SK-N-MC (cell line): ENCODE measurements at regions not wholly inside any gene's neighbourhood (a gene's known extent, or its start where the extent isn't known, plus 50 kb on each side); places are given as distances from the start of the nearest gene placed in this dataset.
"Not testable (repeated sequence)": the region's sequence is repeated elsewhere in the genome, so short reads cannot be mapped to it uniquely, and the experiment has no call there.

Experiments
- DNase-seq: peaks from one replicate; pipeline ENCODE4 v3.0.0-alpha.2; 2011; ENCODE audit warnings: low read depth, low spot score
- H3K27ac ChIP-seq: fragments of 200-600 bp; sonication (generic); 2 replicates; pipeline ENCODE4 v1.5.1; 2016; ENCODE audit warnings: mixed run types
- H3K36me3 ChIP-seq: fragments of 200-600 bp; sonication (generic); 2 replicates; pipeline ENCODE4 v1.6.1; 2017; ENCODE audit warnings: antibody characterized with exemption, low read length, mixed read lengths; ENCODE audit not compliant: insufficient read depth
- H3K4me3 ChIP-seq: fragments of 200-600 bp; sonication (generic); 2 replicates; pipeline ENCODE4 v1.5.1; 2016
- H3K9ac ChIP-seq: fragments of 200-600 bp; sonication (generic); 2 replicates; pipeline ENCODE4 v1.8.0; 2017; ENCODE audit warnings: mixed run types, mixed read lengths; ENCODE audit not compliant: insufficient read length
- H3K9me3 ChIP-seq: fragments of 200-600 bp; sonication (generic); 2 replicates; pipeline ENCODE4 v1.6.1; 2017; ENCODE audit warnings: low read depth, mild to moderate bottlenecking, antibody characterized with exemption, low read length, moderate library complexity, mixed read lengths
- EZH2 ChIP-seq: fragments of 200-600 bp; sonication (generic); IDR thresholded peaks from one replicate; pipeline ENCODE4 v1.6.1; 2017; ENCODE audit warnings: antibody characterized with exemption
- FOXP2 ChIP-seq: optimal IDR thresholded peaks from 2 replicates; pipeline ENCODE3; 2011; ENCODE audit warnings: mild to moderate bottlenecking, moderate library complexity; ENCODE audit not compliant: insufficient read depth; ENCODE audit errors: extremely low read length, control extremely low read depth
- POLR2AphosphoS5 ChIP-seq: IDR thresholded peaks from 2 replicates; pipeline ENCODE4 v1.6.1; 2012; ENCODE audit warnings: mild to moderate bottlenecking, low read depth, low read length, borderline replicate concordance

DNA sequence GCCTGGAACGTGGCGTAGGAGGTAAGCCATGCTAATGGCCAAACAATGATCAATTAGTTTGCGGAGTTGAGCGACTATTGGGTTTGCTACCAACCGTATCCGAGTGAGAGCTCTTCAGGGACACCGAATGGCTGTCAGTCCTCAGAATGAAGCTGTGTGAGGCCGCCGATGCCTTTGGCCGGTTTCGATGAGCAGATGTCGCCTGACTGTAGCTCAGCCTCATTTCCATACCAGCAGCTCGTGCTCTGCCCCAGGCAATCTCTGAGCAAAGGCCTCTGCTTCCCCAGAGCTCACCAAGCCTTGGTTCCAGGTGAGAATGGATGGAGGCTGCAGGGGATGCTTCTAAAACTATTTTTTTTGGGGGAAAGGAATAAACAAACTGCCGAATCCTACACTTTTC lies 111.7 kb upstream of the HS3ST4 start:
- Histone ChIP-seq H3K9ac (no peak overlapping the region), H3K4me3 (no peak overlapping the region), H3K36me3 (no peaks in the 10 kb centered on the region), H3K27ac (no peak overlapping the region), H3K9me3 (no peaks in the 10 kb centered on the region)
- DNase-seq = no peak
- TF ChIP-seq FOXP2 = no peak
- TF ChIP-seq POLR2AphosphoS5 = no peak
- no peak for TF ChIP-seq EZH2

- no peak for TF ChIP-seq EZH2
- TF ChIP-seq FOXP2 = no peak
- TF ChIP-seq POLR2AphosphoS5 = no peak
- Histone ChIP-seq H3K9me3 (no peaks in the 10 kb centered on the region), H3K36me3 (no peaks in the 10 kb centered on the region), H3K9ac (no peak overlapping the region), H3K27ac (no peak overlapping the region), H3K4me3 (no peak overlapping the region)
- no peak for DNase-seq
These were observed 116.4 kb upstream of the HS3ST4 start for GRCh38 chr16:25575363-25575762.

GRCh38 chr16:25571712-25572111 lies 120.0 kb upstream of the HS3ST4 start:
- no peak for TF ChIP-seq EZH2
- TF ChIP-seq FOXP2 = no peak

GRCh38 chr16:25570131-25570530 lies 121.6 kb upstream of the HS3ST4 start:
- TF ChIP-seq POLR2AphosphoS5 = no peak
- TF ChIP-seq EZH2 = no peak
- TF ChIP-seq FOXP2 = no peak
- DNase-seq = no peak
- H3K36me3 ChIP-seq = no peaks in the 10 kb centered on the region
- no peak overlapping the region for H3K9ac ChIP-seq
- H3K4me3 ChIP-seq = no peak overlapping the region
- no peaks in the 10 kb centered on the region for H3K9me3 ChIP-seq
- H3K27ac ChIP-seq = no peak overlapping the region

More at GRCh38 chr16:25571712-25572111, 120.0 kb upstream of the HS3ST4 start:
- no peak overlapping the region for H3K9ac ChIP-seq
- no peak overlapping the region for H3K4me3 ChIP-seq
- H3K27ac ChIP-seq = no peak overlapping the region
- H3K36me3 ChIP-seq = no peaks in the 10 kb centered on the region
- H3K9me3 ChIP-seq = no peaks in the 10 kb centered on the region
- no peak for DNase-seq

DNA sequence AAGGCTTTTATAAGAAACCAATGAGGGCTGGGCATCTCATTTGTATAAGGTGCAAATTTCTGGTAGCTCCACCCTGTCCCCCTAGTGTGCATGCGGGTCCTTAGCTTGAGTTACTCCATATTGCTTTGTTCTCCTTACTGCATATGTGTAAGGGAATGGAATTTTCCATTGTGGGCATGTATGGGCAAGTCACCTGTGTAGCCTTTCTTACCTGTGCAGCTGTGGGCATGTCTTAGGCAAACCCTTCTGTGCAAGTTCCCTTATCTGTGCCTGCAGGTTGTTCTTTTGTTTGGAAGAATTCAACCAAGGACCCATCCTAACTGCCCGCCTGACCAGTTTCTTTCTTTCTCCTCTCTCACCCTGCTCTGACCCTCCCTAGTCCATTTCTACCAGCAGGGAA lies 122.8 kb upstream of the HS3ST4 start:
- no peak overlapping the region for H3K9ac ChIP-seq
- H3K4me3 ChIP-seq = no peak overlapping the region
- TF ChIP-seq EZH2 (no peak), POLR2AphosphoS5 (no peak), FOXP2 (no peak)
- no peak for DNase-seq
- no peaks in the 10 kb centered on the region for H3K36me3 ChIP-seq
- H3K27ac ChIP-seq = no peak overlapping the region
- no peaks in the 10 kb centered on the region for H3K9me3 ChIP-seq

DNA sequence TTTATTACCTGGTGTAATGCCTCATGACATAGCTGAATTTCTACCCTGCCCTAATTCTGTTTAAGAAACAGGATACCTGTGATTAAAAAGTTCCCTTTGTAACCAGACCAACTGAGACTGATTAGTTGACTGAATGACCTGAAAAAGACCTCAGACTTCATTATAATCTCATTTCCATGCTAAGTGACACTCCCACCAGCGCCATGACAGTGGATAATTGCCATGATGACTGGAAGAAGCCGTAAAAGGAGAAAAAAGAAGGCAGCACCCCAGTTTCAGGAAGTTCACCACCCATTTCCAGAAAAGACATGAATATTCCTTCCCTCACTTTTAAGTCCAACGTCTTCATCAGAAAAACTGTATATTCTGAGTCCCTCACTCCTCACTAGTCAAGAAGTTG lies 125.6 kb upstream of the HS3ST4 start:
- Histone ChIP-seq H3K27ac (no peak overlapping the region), H3K4me3 (no peak overlapping the region), H3K9me3 (no peaks in the 10 kb centered on the region; the same call in 1 of the 2 replicates), H3K9ac (no peak overlapping the region), H3K36me3 (no peaks in the 10 kb centered on the region)
- no peak for TF ChIP-seq FOXP2
- no peak for DNase-seq

- no peak for DNase-seq
- TF ChIP-seq FOXP2 (no peak), POLR2AphosphoS5 (no peak), EZH2 (no peak)
- no peaks in the 10 kb centered on the region; the same call in 1 of the 2 replicates for H3K9me3 ChIP-seq
These were observed 128.1 kb upstream of the HS3ST4 start for GRCh38 chr16:25563700-25564099.

DNA sequence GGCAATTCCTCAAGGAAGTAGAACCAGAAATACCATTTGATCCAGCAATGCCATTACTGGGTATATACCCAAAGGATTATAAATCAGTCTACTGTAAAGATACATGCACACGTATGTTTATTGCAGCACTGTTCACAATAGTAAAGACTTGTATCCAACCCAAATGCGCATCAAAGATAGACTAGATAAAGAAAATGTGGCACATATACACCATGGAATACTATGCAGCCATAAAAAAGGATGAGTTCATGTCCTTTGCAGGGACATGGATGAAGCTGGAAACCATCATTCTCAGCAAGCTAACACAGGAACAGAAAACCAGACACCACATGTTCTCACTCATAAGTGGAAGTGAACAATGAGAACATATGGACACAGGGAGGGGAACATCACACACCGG lies 130.0 kb upstream of the HS3ST4 start:
- H3K9me3 ChIP-seq, DNase-seq, H3K4me3 ChIP-seq, H3K9ac ChIP-seq, H3K27ac ChIP-seq, H3K36me3 ChIP-seq: not testable (repeated sequence)

More at GRCh38 chr16:25563700-25564099, 128.1 kb upstream of the HS3ST4 start:
- Histone ChIP-seq H3K27ac (no peak overlapping the region), H3K9ac (no peak overlapping the region), H3K4me3 (no peak overlapping the region), H3K36me3 (no peaks in the 10 kb centered on the region)

GRCh38 chr16:25556968-25557312 lies 134.8 kb upstream of the HS3ST4 start:
- H3K9me3 ChIP-seq, H3K4me3 ChIP-seq, DNase-seq, H3K36me3 ChIP-seq, H3K27ac ChIP-seq, H3K9ac ChIP-seq: not testable (repeated sequence)

- H3K36me3 ChIP-seq, DNase-seq, H3K27ac ChIP-seq, H3K4me3 ChIP-seq, H3K9me3 ChIP-seq, H3K9ac ChIP-seq: not testable (repeated sequence)
These were observed 135.3 kb upstream of the HS3ST4 start for GRCh38 chr16:25556289-25556967.
